Neuronal stem cell (in vitro differentiated cells): ENCODE measurements at regions not wholly inside any gene's neighbourhood (a gene's known extent, or its start where the extent isn't known, plus 50 kb on each side); places are given as distances from the start of the nearest gene placed in this dataset.

Experiments used
- DNase-seq: peaks from one replicate; pipeline ENCODE4 v3.0.0-alpha.2; 2013; ENCODE audit warnings: low spot score
- H2AFZ ChIP-seq: one replicate; pipeline ENCODE4 v1.6.1; 2013; ENCODE audit warnings: mild to moderate bottlenecking, low read length, inconsistent platforms
- H2AK5ac ChIP-seq: 2 replicates; pipeline ENCODE4 v1.6.1; 2013; ENCODE audit warnings: low read depth, mild to moderate bottlenecking, inconsistent platforms, low read length, moderate library complexity, mixed read lengths
- H2BK120ac ChIP-seq: 2 replicates; pipeline ENCODE4 v1.6.1; 2013; ENCODE audit warnings: low read depth, mild to moderate bottlenecking, inconsistent platforms, low read length, moderate library complexity, mixed read lengths
- H2BK12ac ChIP-seq: one replicate; pipeline ENCODE4 v1.6.1; 2013; ENCODE audit warnings: low read length, inconsistent platforms
- H2BK15ac ChIP-seq: 2 replicates; pipeline ENCODE4 v1.6.1; 2013; ENCODE audit warnings: mild to moderate bottlenecking, low read length, inconsistent platforms, mixed read lengths
- H2BK5ac ChIP-seq: one replicate; pipeline ENCODE4 v1.6.1; 2013; ENCODE audit warnings: inconsistent platforms, mild to moderate bottlenecking, low read length, moderate library complexity
- H3K14ac ChIP-seq: one replicate; pipeline ENCODE4 v1.6.1; 2013; ENCODE audit warnings: low read length, inconsistent platforms
- H3K18ac ChIP-seq: 2 replicates; pipeline ENCODE4 v1.6.1; 2013; ENCODE audit warnings: low read length, inconsistent platforms
- H3K23ac ChIP-seq: 2 replicates; pipeline ENCODE4 v1.6.1; 2013; ENCODE audit warnings: low read depth, mild to moderate bottlenecking, mixed read lengths, low read length, inconsistent platforms; ENCODE audit not compliant: poor library complexity
- H3K27ac ChIP-seq: replicated peaks from 3 replicates; pipeline ENCODE4 v1.5.1; 2013; ENCODE audit warnings: low read length, inconsistent platforms
- H3K27me3 ChIP-seq, 3 experiments: 2 replicates each; pipeline ENCODE4 v1.6.1; 2013; ENCODE audit warnings: low read length in 3 of 3, mild to moderate bottlenecking in 2 of 3, inconsistent platforms in 1 of 3, low read depth in 1 of 3, mixed read lengths in 1 of 3, moderate library complexity in 1 of 3; ENCODE audit not compliant: control insufficient read depth in 3 of 3, insufficient read depth in 3 of 3
- H3K36me3 ChIP-seq, 2 donors: replicated peaks in 1 of 2; 2 replicates each; pipeline ENCODE4 v1.6.1; 2013; ENCODE audit warnings: low read length in 2 of 2; ENCODE audit not compliant: control insufficient read depth in 2 of 2, insufficient read depth in 2 of 2
- H3K4ac ChIP-seq: 2 replicates; pipeline ENCODE4 v1.6.1; 2013; ENCODE audit warnings: inconsistent platforms, mild to moderate bottlenecking, low read length, moderate library complexity
- H3K4me1 ChIP-seq, 2 donors: 1 replicate in 1 of 2; 2 replicates in 1 of 2; pipeline ENCODE4 v1.6.1; 2013; ENCODE audit warnings: low read length in 2 of 2, low read depth in 1 of 2; ENCODE audit not compliant: control insufficient read depth in 2 of 2, insufficient read depth in 1 of 2
- H3K4me2 ChIP-seq: one replicate; pipeline ENCODE4 v1.6.1; 2013; ENCODE audit warnings: mild to moderate bottlenecking, low read length, inconsistent platforms; ENCODE audit not compliant: insufficient read depth, poor library complexity, severe bottlenecking
- H3K4me3 ChIP-seq, 2 donors: 2 replicates each; pipeline ENCODE4 v1.5.1; 2013; ENCODE audit warnings: low read length in 2 of 2, mild to moderate bottlenecking in 2 of 2, inconsistent platforms in 1 of 2, moderate library complexity in 1 of 2
- H3K79me1 ChIP-seq: one replicate; pipeline ENCODE4 v1.6.1; 2013; ENCODE audit warnings: low read depth, mild to moderate bottlenecking, inconsistent platforms, low read length, moderate library complexity
- H3K9ac ChIP-seq: one replicate; pipeline ENCODE4 v1.6.1; 2013; ENCODE audit warnings: mild to moderate bottlenecking, low read depth, low read length, inconsistent platforms; ENCODE audit not compliant: poor library complexity
- H3K9me3 ChIP-seq, 2 donors: replicated peaks in 1 of 2; 2 replicates each; pipeline versions ENCODE3 to v1.6.1; 2013; ENCODE audit warnings: low read length in 2 of 2, mild to moderate bottlenecking in 2 of 2, inconsistent platforms in 1 of 2, low read depth in 1 of 2, mixed read lengths in 1 of 2, moderate library complexity in 1 of 2; ENCODE audit not compliant: control insufficient read depth in 2 of 2, insufficient read depth in 1 of 2
- H4K8ac ChIP-seq: one replicate; pipeline ENCODE4 v1.6.1; 2013; ENCODE audit warnings: low read depth, mild to moderate bottlenecking, inconsistent platforms, low read length, moderate library complexity
- H4K91ac ChIP-seq: one replicate; pipeline ENCODE4 v1.6.1; 2013; ENCODE audit warnings: low read length, low read depth, mild to moderate bottlenecking, inconsistent platforms; ENCODE audit not compliant: poor library complexity
- WGBS, 2 donors: extraction: QIAGEN DNeasy Blood & Tissue Kit; methylation state at CpG; one replicate each; pipeline ENCODE4 v1.1.7; 2013; ENCODE audit warnings: missing lambda C conversion rate in 2 of 2, mixed read lengths in 1 of 2; ENCODE audit not compliant: insufficient read length in 2 of 2, insufficient replicate concordance in 1 of 2; ENCODE audit errors: extremely low coverage in 2 of 2; 5-methylcytosine and 5-hydroxymethylcytosine counted together

DNA sequence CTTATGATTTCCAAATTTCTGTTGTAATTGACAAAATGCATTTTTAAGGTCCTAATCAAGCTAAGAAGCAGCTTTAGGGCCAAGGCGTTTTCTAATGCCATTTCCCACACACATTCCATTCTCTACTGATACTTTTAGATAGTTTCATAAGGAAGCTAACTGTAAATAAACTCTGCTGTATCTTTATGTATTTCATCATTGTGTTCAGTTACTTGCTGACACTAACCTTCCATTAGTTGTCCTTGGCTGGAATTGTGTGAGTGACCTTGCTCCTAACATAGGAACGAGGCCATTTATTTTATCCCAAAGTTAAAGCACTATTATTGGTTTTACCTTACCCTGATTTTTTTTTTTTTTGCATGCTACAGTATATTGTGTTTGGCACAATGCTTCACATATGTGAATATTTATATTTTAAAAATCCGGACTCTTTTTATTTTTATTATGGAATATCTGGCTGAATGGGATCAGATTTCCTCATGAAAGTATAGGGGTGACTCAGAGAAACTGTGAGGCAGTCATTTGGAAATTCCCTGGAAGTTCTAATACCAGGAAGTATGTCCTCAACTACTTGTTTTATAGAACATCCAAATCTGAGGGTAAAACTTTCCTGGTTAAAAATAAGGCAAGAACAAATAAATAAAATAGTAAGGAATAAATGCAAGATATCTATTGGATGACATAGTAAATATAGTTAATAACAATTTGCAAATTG lies 62.7 kb upstream of the SORBS2 start:
- H2BK5ac ChIP-seq, result no peak overlapping the region
- WGBS, 2 donors, result no CpG with 5 or more reads among the region's 3 CpGs
- no peak overlapping the region for H3K4me3 ChIP-seq
- H2BK15ac ChIP-seq, result no peak overlapping the region
- H2BK12ac ChIP-seq, result no peak overlapping the region
- DNase-seq, result no peak
- H4K91ac ChIP-seq, result no peak overlapping the region
- no peaks in the 10 kb centered on the region for H3K36me3 ChIP-seq
- no peak overlapping the region for H3K27ac ChIP-seq
- no peak overlapping the region for H3K23ac ChIP-seq
- H2BK120ac ChIP-seq, result no peak overlapping the region
- H2AK5ac ChIP-seq, result no peak overlapping the region
- H3K79me1 ChIP-seq, result no peaks in the 10 kb centered on the region
- no peak overlapping the region for H3K4ac ChIP-seq
- H2AFZ ChIP-seq, result no peak overlapping the region
- no peak overlapping the region for H3K9ac ChIP-seq
- H3K27me3 ChIP-seq, result no peaks in the 10 kb centered on the region
- peaks cover 8% of the 10 kb centered on the region in 2 donors for H3K4me1 ChIP-seq
- H3K14ac ChIP-seq, result no peak overlapping the region
- no peak overlapping the region for H3K4me2 ChIP-seq
- H3K18ac ChIP-seq, result no peak overlapping the region
- no peaks in the 10 kb centered on the region for H3K9me3 ChIP-seq
- no peak overlapping the region for H4K8ac ChIP-seq

DNA sequence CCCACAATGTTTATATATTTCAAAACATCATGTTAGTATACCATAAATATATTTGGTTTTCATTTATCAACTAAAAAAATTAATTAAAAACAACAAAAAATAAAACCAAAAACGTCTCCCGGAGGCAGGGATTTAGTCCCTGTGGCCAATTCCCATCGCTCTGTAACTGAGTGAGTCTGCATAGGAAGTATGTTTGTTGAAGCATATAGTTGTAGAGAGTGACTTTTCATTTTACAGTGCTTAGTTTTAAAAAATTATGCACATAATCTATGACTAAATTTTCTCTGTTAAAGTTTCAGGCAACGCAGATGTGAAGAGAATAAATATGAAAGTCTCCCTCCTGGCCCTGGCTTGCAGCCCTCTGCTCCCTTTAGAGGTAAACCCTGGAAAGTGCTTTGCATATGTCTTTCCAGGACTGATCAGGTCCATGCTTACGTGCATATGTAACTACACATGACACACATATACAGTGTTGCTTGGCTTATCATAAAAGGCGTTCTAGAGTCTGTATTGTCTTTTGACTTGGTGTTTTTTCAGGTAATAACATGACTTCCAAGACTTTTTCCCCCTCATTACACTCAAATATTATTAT lies 63.4 kb upstream of the SORBS2 start:
- no peak overlapping the region for H2BK120ac ChIP-seq
- H2AFZ ChIP-seq, result no peak overlapping the region
- H2BK12ac ChIP-seq, result no peak overlapping the region
- H3K36me3 ChIP-seq, result no peaks in the 10 kb centered on the region
- H3K4me1 ChIP-seq, result peaks cover 2 to 4% of the 10 kb centered on the region in 2 donors
- no peak overlapping the region for H2BK5ac ChIP-seq
- no peak overlapping the region for H2BK15ac ChIP-seq
- no peak overlapping the region for H3K4me3 ChIP-seq
- WGBS, 2 donors, result no CpG with 5 or more reads among the region's 6 CpGs
- H3K9me3 ChIP-seq, result no peaks in the 10 kb centered on the region
- H4K91ac ChIP-seq, result no peak overlapping the region
- H3K4ac ChIP-seq, result no peak overlapping the region
- H2AK5ac ChIP-seq, result no peak overlapping the region
- H3K23ac ChIP-seq, result no peak overlapping the region
- H3K27me3 ChIP-seq, result no peaks in the 10 kb centered on the region
- no peak overlapping the region for H4K8ac ChIP-seq
- no peak overlapping the region for H3K18ac ChIP-seq
- no peak overlapping the region for H3K14ac ChIP-seq
- H3K79me1 ChIP-seq, result no peaks in the 10 kb centered on the region
- no peak overlapping the region for H3K4me2 ChIP-seq
- H3K27ac ChIP-seq, result no peak overlapping the region
- DNase-seq, result no peak
- no peak overlapping the region for H3K9ac ChIP-seq

GRCh38 chr4:185878633-185879032 lies 66.6 kb upstream of the SORBS2 start:
- WGBS, 2 donors, result no CpG with 5 or more reads among the region's 14 CpGs
- Histone ChIP-seq H2BK12ac (peak overlapping the region; percentile 82), H4K8ac (no peak overlapping the region), H2AFZ (no peak overlapping the region), H3K23ac (no peak overlapping the region), H4K91ac (no peak overlapping the region), H3K4me2 (no peak overlapping the region), H3K4me1 (peaks cover 0 to 2% of the 10 kb centered on the region in 2 donors), H2BK120ac (no peak overlapping the region), H3K9me3 (no peaks in the 10 kb centered on the region), H3K27me3 (no peaks in the 10 kb centered on the region), H3K9ac (no peak overlapping the region), H2BK5ac (no peak overlapping the region), H3K36me3 (no peaks in the 10 kb centered on the region), H3K14ac (no peak overlapping the region), H3K79me1 (no peaks in the 10 kb centered on the region), H3K4ac (no peak overlapping the region), H3K27ac (no peak overlapping the region), H2BK15ac (peak overlapping the region; percentile 53), H3K18ac (peak overlapping the region; percentile 81), H3K4me3 (no peak overlapping the region), H2AK5ac (no peak overlapping the region)
- no peak for DNase-seq

DNA sequence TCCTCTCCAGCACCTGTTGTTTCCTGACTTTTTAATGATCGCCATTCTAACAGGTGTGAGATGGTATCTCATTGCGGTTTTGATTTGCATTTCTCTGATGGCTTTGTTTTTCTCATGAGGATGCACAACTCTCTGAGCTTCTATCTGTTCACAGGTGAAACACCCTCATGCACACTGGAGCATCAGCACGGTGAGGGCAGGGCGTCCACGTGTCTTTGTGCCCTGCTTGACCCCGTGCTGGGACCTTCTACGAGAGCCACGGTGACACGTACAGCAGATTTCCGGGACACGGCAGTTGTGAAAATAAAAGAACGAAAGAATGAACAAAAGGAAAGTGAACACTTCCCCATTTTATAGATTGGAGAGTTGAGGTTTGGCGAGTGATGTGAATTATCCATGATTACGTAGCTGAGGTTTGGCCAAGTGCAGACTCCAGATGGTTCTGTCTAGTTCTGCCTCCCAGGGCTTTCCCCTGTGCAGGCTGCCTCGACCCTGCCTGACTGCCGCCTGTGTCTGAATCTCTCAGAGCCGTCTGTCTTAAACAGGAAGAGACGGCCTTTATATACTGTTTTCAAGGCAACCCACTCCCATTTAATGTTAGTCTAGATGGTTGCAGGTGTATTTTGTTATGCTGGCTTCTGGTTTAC lies 67.8 kb upstream of the SORBS2 start:
- Histone ChIP-seq H3K4me2 (no peak overlapping the region), H2AK5ac (no peak overlapping the region), H3K23ac (no peak overlapping the region), H3K9ac (no peak overlapping the region), H2AFZ (peak overlapping the region; percentile 62), H3K4ac (no peak overlapping the region), H4K91ac (no peak overlapping the region), H2BK15ac (no peak overlapping the region), H2BK12ac (no peak overlapping the region), H2BK120ac (no peak overlapping the region), H3K27ac (no peak overlapping the region), H4K8ac (no peak overlapping the region), H3K18ac (no peak overlapping the region), H3K79me1 (no peaks in the 10 kb centered on the region), H3K9me3 (no peaks in the 10 kb centered on the region), H2BK5ac (no peak overlapping the region), H3K36me3 (no peaks in the 10 kb centered on the region), H3K27me3 (no peaks in the 10 kb centered on the region), H3K4me3 (no peak overlapping the region), H3K4me1 (peaks cover 0 to 2% of the 10 kb centered on the region in 2 donors), H3K14ac (no peak overlapping the region)
- WGBS, 2 donors, result no CpG with 5 or more reads among the region's 18 CpGs
- DNase-seq, result no peak
